Tibial nerve (tissue), 4 donors: ENCODE measurements at regions not wholly inside any gene's neighbourhood (a gene's known extent, or its start where the extent isn't known, plus 50 kb on each side); places are given as distances from the start of the nearest gene placed in this dataset.

Source experiments
- DNase-seq, 2 donors: peaks; one replicate each; pipeline ENCODE4 v3.0.0-alpha.2; 2019; ENCODE audit warnings: low spot score in 2 of 2
- H3K27ac ChIP-seq, 4 donors: fragments of 200-600 bp; sonication (generic) in 3 of 4; one replicate each; pipeline ENCODE4 v1.5.1; 2017 to 2019; ENCODE audit warnings: mild to moderate bottlenecking in 1 of 4
- H3K27me3 ChIP-seq, 2 donors: fragments of 200-600 bp; sonication (generic) in 1 of 2; one replicate each; pipeline versions ENCODE4 v1.5.1 to v1.6.0; 2017 to 2019
- H3K36me3 ChIP-seq, 3 donors: fragments of 200-600 bp; sonication (generic); one replicate each; pipeline ENCODE4 v1.5.1; 2018 to 2019
- H3K4me1 ChIP-seq, 4 donors: fragments of 200-600 bp; sonication (generic) in 3 of 4; one replicate each; pipeline ENCODE4 v1.5.1; 2017 to 2019
- H3K4me3 ChIP-seq, 4 donors: fragments of 200-600 bp; sonication (generic) in 3 of 4; one replicate each; pipeline ENCODE4 v1.5.1; 2017 to 2019; ENCODE audit warnings: mild to moderate bottlenecking in 1 of 4, moderate library complexity in 1 of 4
- H3K9me3 ChIP-seq, 4 donors: fragments of 200-600 bp; sonication (generic) in 3 of 4; one replicate each; pipeline ENCODE4 v1.5.1; 2017 to 2019
- EP300 ChIP-seq, 2 donors: sonication (generic); formaldehyde crosslinking; IDR thresholded peaks; one replicate each; pipeline ENCODE4 v1.6.1; 2017; ENCODE audit warnings: antibody characterized with exemption in 2 of 2, mild to moderate bottlenecking in 1 of 2
- POLR2A ChIP-seq, 2 donors: fragments of 450-650 bp; IDR thresholded peaks; one replicate each; pipeline ENCODE4 v1.6.1; 2017; ENCODE audit warnings: antibody characterized with exemption in 2 of 2, mild to moderate bottlenecking in 2 of 2, moderate library complexity in 2 of 2
- WGBS, 2 donors: methylation state at CpG; one replicate each; pipeline ENCODE4 v1.1.5; 2018; 5-methylcytosine and 5-hydroxymethylcytosine counted together
- TF ChIP-seq, protein P1 (sequence below), 5 experiments: fragments of 200-600 bp in 3 of 5; fragments of 450-650 bp in 2 of 5; sonication (generic) in 3 of 5; IDR thresholded peaks; one replicate each; pipeline ENCODE4 v1.5.1; 2016 to 2019; ENCODE audit warnings: antibody characterized with exemption in 5 of 5, mild to moderate bottlenecking in 3 of 5, moderate library complexity in 2 of 5

DNA sequence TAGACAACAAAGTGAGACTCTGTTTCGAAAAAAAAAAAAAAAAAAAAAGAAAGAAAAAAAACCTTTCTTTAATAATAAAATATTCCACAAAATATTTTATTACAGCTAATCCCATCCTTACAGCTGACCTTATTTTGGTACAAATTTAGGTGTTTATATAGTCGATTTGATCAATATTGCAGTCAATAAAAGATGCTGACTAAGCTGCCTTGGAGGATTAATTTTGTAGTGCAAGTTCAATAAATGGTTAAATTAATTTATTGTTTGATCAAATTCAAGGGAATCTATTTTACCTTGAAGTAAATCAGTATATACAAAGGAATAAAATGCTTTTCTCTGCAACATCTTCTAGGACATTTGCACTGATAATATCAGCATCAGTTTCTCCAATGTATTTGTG is 1764.3 kb downstream of the NCAM2 start:
- no peaks in the 10 kb centered on the region for H3K27me3 ChIP-seq
- H3K9me3 ChIP-seq = peaks cover 0 to 6% (median 0%) of the 10 kb centered on the region in 4 donors
- DNase-seq = no peak
- TF ChIP-seq EP300 (IDR thresholded peaks at IDR 0.05) = no peak
- no peak overlapping the region for H3K4me3 ChIP-seq
- WGBS, 2 donors = 89 to 96% methylated on average over 2 of the region's 2 CpGs
- no peaks in the 10 kb centered on the region for H3K4me1 ChIP-seq
- no peak overlapping the region for H3K27ac ChIP-seq
- no peaks in the 10 kb centered on the region for H3K36me3 ChIP-seq

GRCh38 chr21:22763442-22763841 is 1765.2 kb downstream of the NCAM2 start:
- no peak overlapping the region for H3K27ac ChIP-seq

GRCh38 chr21:22764222-22764621 is 1766.0 kb downstream of the NCAM2 start:
- no peak for DNase-seq
- H3K4me3 ChIP-seq = no peak overlapping the region
- H3K9me3 ChIP-seq = peaks cover 0 to 6% (median 0%) of the 10 kb centered on the region in 4 donors
- 94 to 95% methylated on average over 3 of the region's 3 CpGs for WGBS, 2 donors
- no peaks in the 10 kb centered on the region for H3K27me3 ChIP-seq
- no peak overlapping the region for H3K27ac ChIP-seq
- no peaks in the 10 kb centered on the region for H3K4me1 ChIP-seq
- H3K36me3 ChIP-seq = no peaks in the 10 kb centered on the region
- no peak for TF ChIP-seq EP300 (IDR thresholded peaks at IDR 0.05)
- TF ChIP-seq, protein P1, sequence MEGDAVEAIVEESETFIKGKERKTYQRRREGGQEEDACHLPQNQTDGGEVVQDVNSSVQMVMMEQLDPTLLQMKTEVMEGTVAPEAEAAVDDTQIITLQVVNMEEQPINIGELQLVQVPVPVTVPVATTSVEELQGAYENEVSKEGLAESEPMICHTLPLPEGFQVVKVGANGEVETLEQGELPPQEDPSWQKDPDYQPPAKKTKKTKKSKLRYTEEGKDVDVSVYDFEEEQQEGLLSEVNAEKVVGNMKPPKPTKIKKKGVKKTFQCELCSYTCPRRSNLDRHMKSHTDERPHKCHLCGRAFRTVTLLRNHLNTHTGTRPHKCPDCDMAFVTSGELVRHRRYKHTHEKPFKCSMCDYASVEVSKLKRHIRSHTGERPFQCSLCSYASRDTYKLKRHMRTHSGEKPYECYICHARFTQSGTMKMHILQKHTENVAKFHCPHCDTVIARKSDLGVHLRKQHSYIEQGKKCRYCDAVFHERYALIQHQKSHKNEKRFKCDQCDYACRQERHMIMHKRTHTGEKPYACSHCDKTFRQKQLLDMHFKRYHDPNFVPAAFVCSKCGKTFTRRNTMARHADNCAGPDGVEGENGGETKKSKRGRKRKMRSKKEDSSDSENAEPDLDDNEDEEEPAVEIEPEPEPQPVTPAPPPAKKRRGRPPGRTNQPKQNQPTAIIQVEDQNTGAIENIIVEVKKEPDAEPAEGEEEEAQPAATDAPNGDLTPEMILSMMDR (IDR thresholded peaks at IDR 0.05) = no peak
- no peak for TF ChIP-seq POLR2A (IDR thresholded peaks at IDR 0.05)

More at GRCh38 chr21:22763442-22763841, 1765.2 kb downstream of the NCAM2 start:
- 66 to 80% methylated on average over 3 of the region's 3 CpGs for WGBS, 2 donors
- Histone ChIP-seq H3K9me3 (peaks cover 0 to 6% (median 0%) of the 10 kb centered on the region in 4 donors), H3K36me3 (no peaks in the 10 kb centered on the region), H3K4me3 (no peak overlapping the region), H3K27me3 (no peaks in the 10 kb centered on the region), H3K4me1 (no peaks in the 10 kb centered on the region)
- DNase-seq = no peak
- TF ChIP-seq, protein P1 (IDR thresholded peaks at IDR 0.05) = no peak
- no peak for TF ChIP-seq EP300 (IDR thresholded peaks at IDR 0.05)
- no peak for TF ChIP-seq POLR2A (IDR thresholded peaks at IDR 0.05)

GRCh38 chr21:22791376-22791775 is 1793.2 kb downstream of the NCAM2 start:
- H3K4me3 ChIP-seq = no peak overlapping the region
- H3K36me3 ChIP-seq = no peaks in the 10 kb centered on the region
- no peaks in the 10 kb centered on the region for H3K9me3 ChIP-seq
- WGBS, 2 donors = 64 to 71% methylated on average over 2 of the region's 2 CpGs
- no peaks in the 10 kb centered on the region for H3K27me3 ChIP-seq
- H3K27ac ChIP-seq = no peak overlapping the region
- TF ChIP-seq POLR2A (IDR thresholded peaks at IDR 0.05) (no peak), EP300 (IDR thresholded peaks at IDR 0.05) (no peak)
- TF ChIP-seq, protein P1 (IDR thresholded peaks at IDR 0.05) = no peak
- H3K4me1 ChIP-seq = no peaks in the 10 kb centered on the region
- DNase-seq = no peak

DNA sequence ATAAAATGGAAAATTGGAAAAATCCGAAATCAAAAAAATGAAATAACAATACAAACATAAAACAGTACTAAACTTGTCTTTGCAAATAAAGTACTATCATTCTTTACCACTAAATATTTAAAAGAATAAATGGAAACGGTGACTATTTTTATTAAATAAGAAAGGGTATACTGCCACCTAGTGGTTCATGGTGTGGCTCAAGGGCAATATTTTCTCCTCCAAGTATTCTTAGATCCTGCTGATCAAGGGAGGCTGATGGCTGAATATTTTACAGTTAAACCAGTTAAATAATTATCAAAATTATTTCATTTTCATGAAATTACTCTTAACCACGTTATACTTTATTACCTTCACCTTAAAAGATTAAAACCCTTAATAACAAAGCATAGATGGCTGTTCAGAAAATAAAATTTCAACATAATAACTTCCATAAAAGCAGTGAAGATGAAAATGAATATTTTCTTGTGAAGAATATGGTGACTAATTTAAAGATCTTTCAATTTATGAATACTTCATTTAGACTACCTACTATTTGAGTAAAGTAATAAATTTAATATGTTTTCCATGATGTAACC is 1793.9 kb downstream of the NCAM2 start:
- WGBS, 2 donors = 1% methylated on average over 3 of the region's 3 CpGs
- Histone ChIP-seq H3K9me3 (no peaks in the 10 kb centered on the region), H3K36me3 (no peaks in the 10 kb centered on the region), H3K27me3 (no peaks in the 10 kb centered on the region), H3K4me1 (no peaks in the 10 kb centered on the region), H3K4me3 (no peak overlapping the region), H3K27ac (no peak overlapping the region)
- peak in 1 of 2 donors; percentile 34 for DNase-seq
- TF ChIP-seq POLR2A (IDR thresholded peaks at IDR 0.05) = no peak
- TF ChIP-seq EP300 (IDR thresholded peaks at IDR 0.05) = no peak
- TF ChIP-seq, protein P1 (IDR thresholded peaks at IDR 0.05) = peak; percentile 46 to 70 (median 55)
